ENCODE measurements at regions not wholly inside any gene's neighbourhood (a gene's known extent, or its start where the extent isn't known, plus 50 kb on each side); places are given as distances from the start of the nearest gene placed in this dataset.

DNA sequence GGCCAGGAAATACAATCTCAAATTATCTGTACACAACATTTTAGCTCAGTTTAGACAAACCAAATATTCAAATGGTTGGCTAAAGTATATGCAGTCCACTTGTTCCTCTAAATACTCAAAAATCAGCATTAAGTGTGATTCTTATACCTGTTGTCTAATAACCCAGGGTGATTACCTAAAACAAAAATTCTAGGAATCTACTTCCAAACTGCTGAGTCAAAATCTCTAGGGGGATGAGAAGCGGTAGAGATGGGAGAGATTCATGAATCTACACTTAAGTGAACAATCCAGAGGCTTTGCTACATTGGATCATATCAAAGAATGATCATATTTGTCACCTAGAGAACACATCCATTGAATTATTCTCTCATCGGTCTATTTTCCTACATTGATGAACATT lies 420.9 kb upstream of the PKDCC start:
- Histone ChIP-seq H3K4me3 (ENCODE audit: insufficient read depth, low read depth, low read length) (no peak overlapping the region), H3K9me3 (ENCODE audit: insufficient read depth, low read depth, low read length) (no peaks in the 10 kb centered on the region), H3K4me2 (ENCODE audit: low read length) (no peak overlapping the region), H3K27me3 (ENCODE audit: insufficient read depth, low read length) (no peaks in the 10 kb centered on the region), H2AFZ (ENCODE audit: low read depth, low read length) (no peak overlapping the region), H3K36me3 (ENCODE audit: insufficient read depth, low read length) (no peaks in the 10 kb centered on the region), H3K9ac (ENCODE audit: low read length) (no peak overlapping the region), H3K4me1 (ENCODE audit: insufficient read depth, low read length) (no peaks in the 10 kb centered on the region), H3K27ac (ENCODE audit: low read depth, low read length) (no peak overlapping the region), H3K79me2 (ENCODE audit: insufficient read depth, low read length) (no peaks in the 10 kb centered on the region), H4K20me1 (ENCODE audit: insufficient read depth, low read length) (no peaks in the 10 kb centered on the region)
- TF ChIP-seq EZH2 (IDR thresholded peaks at IDR 0.05; ENCODE audit: insufficient read depth, low read length), result no peak
- TF ChIP-seq, protein P1, sequence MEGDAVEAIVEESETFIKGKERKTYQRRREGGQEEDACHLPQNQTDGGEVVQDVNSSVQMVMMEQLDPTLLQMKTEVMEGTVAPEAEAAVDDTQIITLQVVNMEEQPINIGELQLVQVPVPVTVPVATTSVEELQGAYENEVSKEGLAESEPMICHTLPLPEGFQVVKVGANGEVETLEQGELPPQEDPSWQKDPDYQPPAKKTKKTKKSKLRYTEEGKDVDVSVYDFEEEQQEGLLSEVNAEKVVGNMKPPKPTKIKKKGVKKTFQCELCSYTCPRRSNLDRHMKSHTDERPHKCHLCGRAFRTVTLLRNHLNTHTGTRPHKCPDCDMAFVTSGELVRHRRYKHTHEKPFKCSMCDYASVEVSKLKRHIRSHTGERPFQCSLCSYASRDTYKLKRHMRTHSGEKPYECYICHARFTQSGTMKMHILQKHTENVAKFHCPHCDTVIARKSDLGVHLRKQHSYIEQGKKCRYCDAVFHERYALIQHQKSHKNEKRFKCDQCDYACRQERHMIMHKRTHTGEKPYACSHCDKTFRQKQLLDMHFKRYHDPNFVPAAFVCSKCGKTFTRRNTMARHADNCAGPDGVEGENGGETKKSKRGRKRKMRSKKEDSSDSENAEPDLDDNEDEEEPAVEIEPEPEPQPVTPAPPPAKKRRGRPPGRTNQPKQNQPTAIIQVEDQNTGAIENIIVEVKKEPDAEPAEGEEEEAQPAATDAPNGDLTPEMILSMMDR (IDR thresholded peaks at IDR 0.05; ENCODE audit: insufficient read depth, low read depth, low read length), result no peak
- Mint-ChIP-seq H3K4me3 (ENCODE audit: unreplicated experiment) (no peak overlapping the region), H3K27me3 (ENCODE audit: low read depth, unreplicated experiment) (no peaks in the 10 kb centered on the region), H3K36me3 (ENCODE audit: low read depth, unreplicated experiment) (no peaks in the 10 kb centered on the region), H3K27ac (ENCODE audit: unreplicated experiment) (no peak overlapping the region), H3K4me1 (ENCODE audit: low read depth, unreplicated experiment) (no peaks in the 10 kb centered on the region), H3K9me3 (ENCODE audit: unreplicated experiment) (no peaks in the 10 kb centered on the region)
- DNase-seq (ENCODE audit: low read depth) (no peak), FAIRE-seq (no peak)

DNA sequence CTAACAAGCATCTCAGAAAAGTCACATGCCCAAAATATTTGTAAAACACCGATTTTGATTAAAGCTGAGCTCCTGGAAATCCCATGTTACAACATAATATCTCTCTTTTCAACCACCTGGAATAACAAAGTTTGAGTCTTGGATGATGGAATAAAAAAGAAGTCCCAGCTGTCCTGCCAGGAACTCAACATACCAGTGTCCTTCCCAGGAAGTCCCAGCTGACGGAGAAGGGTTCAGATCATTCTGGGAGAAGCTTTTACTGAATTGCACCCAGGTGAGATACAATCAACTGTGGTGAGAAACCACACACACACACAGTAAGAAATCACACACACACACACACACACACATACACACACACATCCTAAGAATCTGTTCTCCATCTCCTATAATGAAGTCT lies 413.1 kb upstream of the PKDCC start:
- H3K27me3 Mint-ChIP-seq (ENCODE audit: low read depth, unreplicated experiment), result peaks cover 5% of the 10 kb centered on the region
- no peaks in the 10 kb centered on the region for H3K9me3 ChIP-seq (ENCODE audit: insufficient read depth, low read depth, low read length)
- no peaks in the 10 kb centered on the region for H3K36me3 Mint-ChIP-seq (ENCODE audit: low read depth, unreplicated experiment)
- no peak overlapping the region for H2AFZ ChIP-seq (ENCODE audit: low read depth, low read length)
- no peak for DNase-seq (ENCODE audit: low read depth)
- H3K27ac ChIP-seq (ENCODE audit: low read depth, low read length), result no peak overlapping the region
- no peak for FAIRE-seq
- H3K4me1 ChIP-seq (ENCODE audit: insufficient read depth, low read length), result no peaks in the 10 kb centered on the region
- H3K4me3 Mint-ChIP-seq (ENCODE audit: unreplicated experiment), result no peak overlapping the region
- H3K27me3 ChIP-seq (ENCODE audit: insufficient read depth, low read length), result no peaks in the 10 kb centered on the region
- no peak overlapping the region for H3K9ac ChIP-seq (ENCODE audit: low read length)
- H3K4me3 ChIP-seq (ENCODE audit: insufficient read depth, low read depth, low read length), result no peak overlapping the region
- H3K27ac Mint-ChIP-seq (ENCODE audit: unreplicated experiment), result no peak overlapping the region
- no peaks in the 10 kb centered on the region for H3K4me1 Mint-ChIP-seq (ENCODE audit: low read depth, unreplicated experiment)
- no peaks in the 10 kb centered on the region for H4K20me1 ChIP-seq (ENCODE audit: insufficient read depth, low read length)
- peaks cover 2% of the 10 kb centered on the region for H3K9me3 Mint-ChIP-seq (ENCODE audit: unreplicated experiment)
- H3K36me3 ChIP-seq (ENCODE audit: insufficient read depth, low read length), result no peaks in the 10 kb centered on the region
- no peak for TF ChIP-seq EZH2 (IDR thresholded peaks at IDR 0.05; ENCODE audit: insufficient read depth, low read length)
- TF ChIP-seq, protein P1 (IDR thresholded peaks at IDR 0.05; ENCODE audit: insufficient read depth, low read depth, low read length), result no peak
- no peaks in the 10 kb centered on the region for H3K79me2 ChIP-seq (ENCODE audit: insufficient read depth, low read length)
- H3K4me2 ChIP-seq (ENCODE audit: low read length), result no peak overlapping the region

DNA sequence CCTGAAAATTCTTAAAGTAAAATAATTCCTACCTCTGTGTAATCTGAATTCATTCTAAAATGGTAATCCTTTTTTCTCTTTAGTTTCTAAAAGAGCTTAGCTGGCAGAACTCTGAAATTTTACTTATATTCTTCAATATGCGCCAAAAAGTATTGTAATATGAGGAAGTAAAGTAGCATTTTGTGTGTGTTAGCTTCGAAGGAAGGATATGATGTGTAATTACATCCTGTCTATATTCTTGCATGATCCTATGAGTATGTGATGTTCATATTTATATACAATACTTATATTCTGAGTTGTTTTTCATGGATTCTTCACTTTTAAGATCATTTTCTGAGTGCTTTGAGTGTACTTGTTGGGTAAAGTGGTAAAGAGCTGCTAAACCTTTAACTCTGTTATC lies 402.9 kb upstream of the PKDCC start:
- DNase-seq (ENCODE audit: low read depth), result no peak
- Histone ChIP-seq H3K4me3 (ENCODE audit: insufficient read depth, low read depth, low read length) (no peak overlapping the region), H3K27me3 (ENCODE audit: insufficient read depth, low read length) (no peaks in the 10 kb centered on the region), H3K9ac (ENCODE audit: low read length) (no peak overlapping the region), H3K9me3 (ENCODE audit: insufficient read depth, low read depth, low read length) (no peaks in the 10 kb centered on the region), H3K36me3 (ENCODE audit: insufficient read depth, low read length) (no peaks in the 10 kb centered on the region), H2AFZ (ENCODE audit: low read depth, low read length) (no peak overlapping the region), H3K4me2 (ENCODE audit: low read length) (no peak overlapping the region), H3K27ac (ENCODE audit: low read depth, low read length) (no peak overlapping the region), H3K79me2 (ENCODE audit: insufficient read depth, low read length) (no peaks in the 10 kb centered on the region), H4K20me1 (ENCODE audit: insufficient read depth, low read length) (no peaks in the 10 kb centered on the region), H3K4me1 (ENCODE audit: insufficient read depth, low read length) (no peaks in the 10 kb centered on the region)
- H3K4me1 Mint-ChIP-seq (ENCODE audit: low read depth, unreplicated experiment), result peaks cover 3% of the 10 kb centered on the region
- no peaks in the 10 kb centered on the region for H3K27me3 Mint-ChIP-seq (ENCODE audit: low read depth, unreplicated experiment)
- FAIRE-seq, result no peak
- H3K27ac Mint-ChIP-seq (ENCODE audit: unreplicated experiment), result no peak overlapping the region
- TF ChIP-seq EZH2 (IDR thresholded peaks at IDR 0.05; ENCODE audit: insufficient read depth, low read length), result no peak
- TF ChIP-seq, protein P1 (IDR thresholded peaks at IDR 0.05; ENCODE audit: insufficient read depth, low read depth, low read length), result no peak
- no peaks in the 10 kb centered on the region for H3K9me3 Mint-ChIP-seq (ENCODE audit: unreplicated experiment)
- no peaks in the 10 kb centered on the region for H3K36me3 Mint-ChIP-seq (ENCODE audit: low read depth, unreplicated experiment)
- no peak overlapping the region for H3K4me3 Mint-ChIP-seq (ENCODE audit: unreplicated experiment)

Measured in astrocyte (in vitro differentiated cells and primary cell).